OCI-LY7 (cell line): ENCODE measurements at regions not wholly inside any gene's neighbourhood (a gene's known extent, or its start where the extent isn't known, plus 50 kb on each side); places are given as distances from the start of the nearest gene placed in this dataset.

Source experiments
- BruUV-seq: library from RNA; stranded (reverse); fragments of 400-500 nt; replicated peaks from 2 replicates; lab custom pipeline; 2021; lab: Mats Ljungman, UMichigan
- CTCF ChIA-PET: fragments of 300-600 bp; sonication (Branson Sonifier 250); formaldehyde crosslinking; loops from one replicate; lab custom pipeline; 2022; ENCODE audit warnings: antibody characterized with exemption; ENCODE audit not compliant: unreplicated experiment; lab: Charles Lee
- POLR2A ChIA-PET: fragments of 300-600 bp; sonication (Branson Sonifier 250); formaldehyde crosslinking; loops from one replicate; lab custom pipeline; 2022; ENCODE audit warnings: antibody characterized with exemption; lab: Charles Lee
- DNase-seq: peaks from one replicate; pipeline ENCODE4 v3.0.0-alpha.2; 2015; ENCODE audit warnings: low spot score
- H2AFZ ChIP-seq: fragments of 200-600 bp; sonication (generic), shearing (Covaris generic); 2 replicates; pipeline ENCODE4 v1.6.1; 2014; ENCODE audit warnings: mild to moderate bottlenecking, antibody characterized with exemption, low read length, moderate library complexity
- H3K27ac ChIP-seq: fragments of 200-600 bp; sonication (generic); 2 replicates; pipeline ENCODE4 v1.5.1; 2014; ENCODE audit warnings: mixed run types, low read depth, mild to moderate bottlenecking, moderate library complexity, low read length, inconsistent platforms; ENCODE audit not compliant: poor library complexity, severe bottlenecking
- H3K36me3 ChIP-seq: fragments of 200-600 bp; sonication (generic); 2 replicates; pipeline ENCODE4 v1.6.1; 2014; ENCODE audit warnings: mild to moderate bottlenecking, antibody characterized with exemption, low read length, moderate library complexity, mixed read lengths; ENCODE audit not compliant: insufficient read depth
- H3K4me1 ChIP-seq: fragments of 200-600 bp; sonication (generic); 2 replicates; pipeline ENCODE4 v1.5.1; 2014; ENCODE audit warnings: mild to moderate bottlenecking, low read length; ENCODE audit not compliant: insufficient read depth, poor library complexity, severe bottlenecking
- H3K4me2 ChIP-seq: fragments of 200-600 bp; sonication (generic); 2 replicates; pipeline ENCODE4 v1.6.1; 2014; ENCODE audit warnings: mild to moderate bottlenecking, low read length
- H3K4me3 ChIP-seq: fragments of 200-600 bp; sonication (generic); 2 replicates; pipeline ENCODE4 v1.5.1; 2014; ENCODE audit warnings: mild to moderate bottlenecking, low read depth, low read length; ENCODE audit not compliant: poor library complexity, severe bottlenecking
- H3K79me2 ChIP-seq: fragments of 200-600 bp; sonication (generic); 2 replicates; pipeline ENCODE4 v1.6.1; 2016; ENCODE audit warnings: low read depth, mild to moderate bottlenecking, low read length, moderate library complexity, mixed read lengths; ENCODE audit not compliant: insufficient read depth
- H3K9me2 ChIP-seq: fragments of 200-600 bp; sonication (generic); 2 replicates; pipeline ENCODE4 v1.6.1; 2016; ENCODE audit warnings: mild to moderate bottlenecking, low read length, mixed read lengths; ENCODE audit not compliant: insufficient read depth
- H3K9me3 ChIP-seq: fragments of 200-600 bp; sonication (generic); 2 replicates; pipeline ENCODE4 v1.6.1; 2014; ENCODE audit warnings: mild to moderate bottlenecking, mixed run types, low read length, mixed read lengths
- H4K20me1 ChIP-seq: fragments of 200-600 bp; sonication (generic); 2 replicates; pipeline ENCODE4 v1.6.1; 2014; ENCODE audit warnings: mild to moderate bottlenecking, antibody characterized with exemption, low read length, moderate library complexity, mixed read lengths; ENCODE audit not compliant: insufficient read depth
- EZH2phosphoT487 ChIP-seq: fragments of 200-600 bp; sonication (generic); IDR thresholded peaks from 2 replicates; pipeline ENCODE4 v1.6.1; 2018; ENCODE audit warnings: low read depth, borderline replicate concordance, mild to moderate bottlenecking, mixed run types, antibody characterized with exemption, low read length, moderate library complexity, mixed read lengths
- intact Hi-C: fragments of 100-400 bp; cut with micrococcal nuclease; formaldehyde crosslinking; loops from one replicate; pipeline ENCODE4 v1.10.0; 2022; ENCODE audit not compliant: unreplicated experiment
- TF ChIP-seq, protein P1 (sequence below): fragments of 200-600 bp; sonication (generic); conservative IDR thresholded peaks from 2 replicates; pipeline ENCODE4 v1.5.1; 2014; ENCODE audit warnings: mild to moderate bottlenecking, antibody characterized with exemption, low read length, moderate library complexity, mixed read lengths

DNA sequence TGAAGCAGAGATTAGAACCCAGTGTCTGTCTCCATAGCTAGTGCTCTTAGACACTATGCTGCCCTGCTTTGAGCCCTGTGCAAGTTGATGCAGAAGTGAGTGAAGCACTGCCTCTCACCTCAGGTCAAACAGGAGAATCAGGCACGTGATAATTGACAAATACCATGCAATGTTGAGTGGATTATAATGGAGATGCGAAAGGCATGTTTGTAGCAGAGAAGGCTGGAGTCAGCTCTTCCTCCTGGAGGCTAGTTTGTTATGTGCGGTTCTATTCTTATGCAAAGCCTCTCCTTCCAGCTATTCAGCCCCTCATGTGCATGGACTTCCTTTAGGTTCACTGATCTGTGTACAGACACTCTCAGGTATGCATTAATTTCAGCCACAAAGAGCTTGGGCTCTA lies 108.5 kb downstream of the MANEA start:
- Histone ChIP-seq H3K79me2 (no peaks in the 10 kb centered on the region), H2AFZ (no peak overlapping the region), H3K4me1 (no peaks in the 10 kb centered on the region), H3K9me2 (no peaks in the 10 kb centered on the region), H3K4me3 (no peak overlapping the region), H3K27ac (no peak overlapping the region), H3K9me3 (no peaks in the 10 kb centered on the region), H4K20me1 (no peaks in the 10 kb centered on the region), H3K36me3 (no peaks in the 10 kb centered on the region), H3K4me2 (no peak overlapping the region)
- TF ChIP-seq, protein P1, sequence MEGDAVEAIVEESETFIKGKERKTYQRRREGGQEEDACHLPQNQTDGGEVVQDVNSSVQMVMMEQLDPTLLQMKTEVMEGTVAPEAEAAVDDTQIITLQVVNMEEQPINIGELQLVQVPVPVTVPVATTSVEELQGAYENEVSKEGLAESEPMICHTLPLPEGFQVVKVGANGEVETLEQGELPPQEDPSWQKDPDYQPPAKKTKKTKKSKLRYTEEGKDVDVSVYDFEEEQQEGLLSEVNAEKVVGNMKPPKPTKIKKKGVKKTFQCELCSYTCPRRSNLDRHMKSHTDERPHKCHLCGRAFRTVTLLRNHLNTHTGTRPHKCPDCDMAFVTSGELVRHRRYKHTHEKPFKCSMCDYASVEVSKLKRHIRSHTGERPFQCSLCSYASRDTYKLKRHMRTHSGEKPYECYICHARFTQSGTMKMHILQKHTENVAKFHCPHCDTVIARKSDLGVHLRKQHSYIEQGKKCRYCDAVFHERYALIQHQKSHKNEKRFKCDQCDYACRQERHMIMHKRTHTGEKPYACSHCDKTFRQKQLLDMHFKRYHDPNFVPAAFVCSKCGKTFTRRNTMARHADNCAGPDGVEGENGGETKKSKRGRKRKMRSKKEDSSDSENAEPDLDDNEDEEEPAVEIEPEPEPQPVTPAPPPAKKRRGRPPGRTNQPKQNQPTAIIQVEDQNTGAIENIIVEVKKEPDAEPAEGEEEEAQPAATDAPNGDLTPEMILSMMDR, result no peak
- no peak for TF ChIP-seq EZH2phosphoT487
- ChIA-PET CTCF (no interaction called here), POLR2A (interaction anchor here (0.6 kb wide), 1 partner anchor 1964 kb away, joined by 4 read pairs; no protein-coding TSS in a partner anchor)
- DNase-seq, result no peak
- no TSS peak for BruUV-seq
- intact Hi-C loops, result no loop called here

DNA sequence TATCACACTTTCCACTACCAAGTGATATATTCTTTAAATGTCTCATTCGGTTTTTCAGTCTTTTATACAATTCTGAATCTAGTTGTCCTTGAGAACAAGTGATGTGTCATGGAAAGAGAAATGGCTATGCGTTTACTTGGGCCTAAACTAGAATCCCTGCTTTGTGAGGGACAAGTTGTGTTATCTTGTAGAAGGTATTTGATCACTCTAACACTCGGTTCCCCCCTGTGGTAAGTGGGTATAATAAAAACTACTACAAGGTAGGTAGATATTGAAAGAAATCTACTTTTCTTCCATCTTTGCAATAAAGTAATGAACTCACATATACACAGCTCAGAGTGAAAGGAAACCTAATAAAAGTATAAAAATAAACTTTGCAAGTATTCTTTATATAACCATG lies 108.9 kb downstream of the MANEA start:
- Histone ChIP-seq H3K27ac (no peak overlapping the region), H3K9me2 (no peaks in the 10 kb centered on the region), H4K20me1 (no peaks in the 10 kb centered on the region), H3K9me3 (no peaks in the 10 kb centered on the region), H3K4me1 (no peaks in the 10 kb centered on the region), H2AFZ (no peak overlapping the region), H3K4me3 (no peak overlapping the region), H3K79me2 (no peaks in the 10 kb centered on the region), H3K36me3 (no peaks in the 10 kb centered on the region), H3K4me2 (no peak overlapping the region)
- TF ChIP-seq EZH2phosphoT487, result no peak
- TF ChIP-seq, protein P1, result no peak
- BruUV-seq, result no TSS peak
- CTCF ChIA-PET, result no interaction called here
- intact Hi-C loops, result no loop called here
- no peak for DNase-seq
- POLR2A ChIA-PET, result no interaction called here

DNA sequence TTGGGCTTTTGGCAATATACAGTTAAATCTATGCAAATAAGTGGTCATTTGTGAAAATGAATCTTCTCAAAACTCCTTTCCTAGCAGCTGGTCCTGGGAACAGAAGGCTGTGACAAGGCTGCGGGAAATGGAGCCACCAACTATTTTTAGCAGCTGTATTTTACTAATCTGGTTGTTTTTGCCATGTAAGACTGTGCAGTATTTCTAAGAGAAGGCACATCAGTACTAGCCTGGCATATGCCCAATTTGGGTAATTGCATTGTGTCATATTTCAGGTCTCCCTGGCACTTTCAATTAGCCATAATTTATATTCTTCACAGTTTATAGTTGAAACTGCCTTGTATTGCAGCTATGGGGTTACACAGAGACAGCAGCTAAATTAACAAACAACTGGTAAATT lies 109.6 kb downstream of the MANEA start:
- no peak overlapping the region for H3K27ac ChIP-seq
- no peak overlapping the region for H3K4me3 ChIP-seq
- TF ChIP-seq, protein P1, result no peak
- no peak for DNase-seq
- no peak overlapping the region for H2AFZ ChIP-seq
- no TSS peak for BruUV-seq
- intact Hi-C loops, result no loop called here
- no peaks in the 10 kb centered on the region for H3K79me2 ChIP-seq
- H4K20me1 ChIP-seq, result no peaks in the 10 kb centered on the region
- no peaks in the 10 kb centered on the region for H3K9me2 ChIP-seq
- ChIA-PET POLR2A (interaction anchor here (0.6 kb wide), 1 partner anchor 10 kb away, joined by 3 read pairs; no protein-coding TSS in a partner anchor), CTCF (no interaction called here)
- H3K36me3 ChIP-seq, result no peaks in the 10 kb centered on the region
- H3K4me1 ChIP-seq, result no peaks in the 10 kb centered on the region
- no peak overlapping the region for H3K4me2 ChIP-seq
- no peaks in the 10 kb centered on the region for H3K9me3 ChIP-seq
